OCI-LY1 (cell line): ENCODE measurements at regions not wholly inside any gene's neighbourhood (a gene's known extent, or its start where the extent isn't known, plus 50 kb on each side); places are given as distances from the start of the nearest gene placed in this dataset.

Source experiments
- H2AFZ ChIP-seq: fragments of 200-600 bp; sonication (generic), shearing (Covaris generic); 2 replicates; pipeline ENCODE4 v1.6.0; 2014; ENCODE audit warnings: antibody characterized with exemption, mild to moderate bottlenecking, low read length
- H3F3A ChIP-seq: fragments of 200-600 bp; sonication (generic), shearing (Covaris generic); 2 replicates; pipeline ENCODE4 v1.6.0; 2014; ENCODE audit warnings: mild to moderate bottlenecking, antibody characterized with exemption, low read length, moderate library complexity; ENCODE audit not compliant: insufficient read depth
- H3K27ac ChIP-seq: fragments of 200-600 bp; sonication (generic); 2 replicates; pipeline ENCODE4 v1.5.1; 2014; ENCODE audit warnings: low read length, mixed run types, mild to moderate bottlenecking, low read depth; ENCODE audit not compliant: poor library complexity, severe bottlenecking
- H3K27me3 ChIP-seq: fragments of 200-600 bp; sonication (generic); 2 replicates; pipeline ENCODE4 v1.6.0; 2014; ENCODE audit warnings: antibody characterized with exemption, mild to moderate bottlenecking, low read length, moderate library complexity; ENCODE audit not compliant: insufficient read depth
- H3K36me3 ChIP-seq: fragments of 200-600 bp; sonication (generic); 2 replicates; pipeline ENCODE4 v1.6.1; 2014; ENCODE audit warnings: mild to moderate bottlenecking, antibody characterized with exemption, low read length, moderate library complexity, mixed read lengths; ENCODE audit not compliant: insufficient read depth
- H3K4me1 ChIP-seq: fragments of 200-600 bp; sonication (generic); 2 replicates; pipeline ENCODE4 v1.5.1; 2014; ENCODE audit warnings: mild to moderate bottlenecking, low read length, moderate library complexity; ENCODE audit not compliant: insufficient read depth, severe bottlenecking
- H3K4me2 ChIP-seq: fragments of 200-600 bp; sonication (generic), shearing (Covaris generic); 2 replicates; pipeline ENCODE4 v1.6.1; 2014; ENCODE audit warnings: low read length
- H3K4me3 ChIP-seq: fragments of 200-600 bp; sonication (generic); 2 replicates; pipeline ENCODE4 v1.5.1; 2014; ENCODE audit warnings: low read length, low read depth, mild to moderate bottlenecking, mixed read lengths; ENCODE audit not compliant: poor library complexity, severe bottlenecking
- H3K79me2 ChIP-seq: fragments of 200-600 bp; shearing (Covaris generic); 2 replicates; pipeline ENCODE4 v1.6.1; 2016; ENCODE audit warnings: mixed run types, low read length, mixed read lengths; ENCODE audit not compliant: insufficient read depth
- H3K9ac ChIP-seq: fragments of 200-600 bp; sonication (generic), shearing (Covaris generic); 2 replicates; pipeline ENCODE4 v1.6.1; 2014; ENCODE audit warnings: mild to moderate bottlenecking, low read length, mixed read lengths
- H3K9me2 ChIP-seq: fragments of 200-600 bp; sonication (generic), shearing (Covaris generic); 2 replicates; pipeline ENCODE4 v1.6.1; 2014; ENCODE audit warnings: low read depth, mild to moderate bottlenecking, low read length, mixed read lengths
- H3K9me3 ChIP-seq: fragments of 200-600 bp; shearing (Covaris generic); 2 replicates; pipeline ENCODE4 v1.6.1; 2014; ENCODE audit warnings: low read length, mixed read lengths
- H4K20me1 ChIP-seq: fragments of 200-600 bp; sonication (generic), shearing (Covaris generic); 2 replicates; pipeline ENCODE4 v1.6.0; 2016; ENCODE audit warnings: mild to moderate bottlenecking, low read length; ENCODE audit not compliant: insufficient read depth
- EZH2 ChIP-seq: fragments of 200-600 bp; sonication (generic), shearing (Covaris generic); IDR thresholded peaks from 2 replicates; pipeline ENCODE4 v1.8.0; 2017; ENCODE audit warnings: borderline replicate concordance, mixed run types, mild to moderate bottlenecking, antibody characterized with exemption, low read length, moderate library complexity, mixed read lengths
- TF ChIP-seq, protein P1 (sequence below): fragments of 200-600 bp; sonication (generic), shearing (Covaris generic); IDR thresholded peaks from 2 replicates; pipeline ENCODE4 v1.5.1; 2017; ENCODE audit warnings: mild to moderate bottlenecking, antibody characterized with exemption, low read length, moderate library complexity, mixed read lengths

DNA sequence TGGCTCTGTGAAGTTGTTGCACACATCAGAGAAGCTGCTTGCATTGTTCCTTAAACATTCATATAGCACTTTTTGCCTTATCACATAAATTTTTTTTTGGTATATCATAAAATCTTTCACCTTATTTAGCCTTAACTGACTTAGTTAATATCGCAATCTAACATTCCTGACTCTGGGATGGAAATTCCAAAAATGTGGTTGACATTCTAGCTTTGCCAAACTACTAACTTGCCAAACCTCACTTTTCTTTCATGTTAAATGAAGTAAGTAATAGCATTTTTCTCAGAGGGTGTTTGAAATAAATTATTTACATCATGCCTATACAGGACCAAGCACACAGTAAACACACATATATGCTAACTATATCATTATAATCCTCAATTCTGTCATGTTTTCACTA, 736.9 kb upstream of the PCDH9 start:
- no peaks in the 10 kb centered on the region for H3K36me3 ChIP-seq
- no peaks in the 10 kb centered on the region for H3K9me2 ChIP-seq
- H3K27ac ChIP-seq, result no peak overlapping the region
- no peak overlapping the region for H3K4me2 ChIP-seq
- no peak overlapping the region for H3K4me3 ChIP-seq
- no peaks in the 10 kb centered on the region for H3K4me1 ChIP-seq
- no peak for TF ChIP-seq EZH2
- TF ChIP-seq, protein P1, sequence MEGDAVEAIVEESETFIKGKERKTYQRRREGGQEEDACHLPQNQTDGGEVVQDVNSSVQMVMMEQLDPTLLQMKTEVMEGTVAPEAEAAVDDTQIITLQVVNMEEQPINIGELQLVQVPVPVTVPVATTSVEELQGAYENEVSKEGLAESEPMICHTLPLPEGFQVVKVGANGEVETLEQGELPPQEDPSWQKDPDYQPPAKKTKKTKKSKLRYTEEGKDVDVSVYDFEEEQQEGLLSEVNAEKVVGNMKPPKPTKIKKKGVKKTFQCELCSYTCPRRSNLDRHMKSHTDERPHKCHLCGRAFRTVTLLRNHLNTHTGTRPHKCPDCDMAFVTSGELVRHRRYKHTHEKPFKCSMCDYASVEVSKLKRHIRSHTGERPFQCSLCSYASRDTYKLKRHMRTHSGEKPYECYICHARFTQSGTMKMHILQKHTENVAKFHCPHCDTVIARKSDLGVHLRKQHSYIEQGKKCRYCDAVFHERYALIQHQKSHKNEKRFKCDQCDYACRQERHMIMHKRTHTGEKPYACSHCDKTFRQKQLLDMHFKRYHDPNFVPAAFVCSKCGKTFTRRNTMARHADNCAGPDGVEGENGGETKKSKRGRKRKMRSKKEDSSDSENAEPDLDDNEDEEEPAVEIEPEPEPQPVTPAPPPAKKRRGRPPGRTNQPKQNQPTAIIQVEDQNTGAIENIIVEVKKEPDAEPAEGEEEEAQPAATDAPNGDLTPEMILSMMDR, result no peak
- no peaks in the 10 kb centered on the region for H3F3A ChIP-seq
- no peaks in the 10 kb centered on the region for H3K79me2 ChIP-seq
- no peaks in the 10 kb centered on the region for H3K9me3 ChIP-seq
- H4K20me1 ChIP-seq, result no peaks in the 10 kb centered on the region
- H2AFZ ChIP-seq, result no peak overlapping the region
- H3K9ac ChIP-seq, result no peak overlapping the region
- H3K27me3 ChIP-seq, result no peaks in the 10 kb centered on the region

DNA sequence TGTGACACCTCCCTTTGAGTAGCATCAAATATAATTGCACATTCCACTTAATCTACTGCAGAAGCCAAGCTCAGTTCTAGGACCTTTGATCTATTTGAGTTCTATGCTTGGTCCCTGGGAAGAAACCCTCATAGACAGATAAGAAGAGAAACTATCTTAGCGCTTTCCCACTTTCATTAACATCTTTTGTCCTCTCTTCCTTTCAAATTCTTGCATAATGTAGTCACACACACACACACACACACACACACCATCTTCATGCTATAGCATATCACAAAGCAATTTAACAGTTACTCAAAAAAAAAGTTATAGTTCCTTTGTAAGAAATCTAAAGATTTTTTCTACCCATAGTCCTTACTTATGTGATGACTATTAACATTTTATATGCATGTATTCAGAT, 735.9 kb upstream of the PCDH9 start:
- Histone ChIP-seq H3K79me2 (no peaks in the 10 kb centered on the region), H3K27ac (no peak overlapping the region), H3K9me2 (no peaks in the 10 kb centered on the region), H3K9me3 (no peaks in the 10 kb centered on the region), H3K27me3 (no peaks in the 10 kb centered on the region), H3F3A (no peaks in the 10 kb centered on the region), H3K36me3 (no peaks in the 10 kb centered on the region), H2AFZ (no peak overlapping the region), H3K4me2 (no peak overlapping the region), H4K20me1 (no peaks in the 10 kb centered on the region), H3K9ac (no peak overlapping the region), H3K4me3 (no peak overlapping the region), H3K4me1 (no peaks in the 10 kb centered on the region)
- TF ChIP-seq, protein P1, result no peak
- no peak for TF ChIP-seq EZH2

DNA sequence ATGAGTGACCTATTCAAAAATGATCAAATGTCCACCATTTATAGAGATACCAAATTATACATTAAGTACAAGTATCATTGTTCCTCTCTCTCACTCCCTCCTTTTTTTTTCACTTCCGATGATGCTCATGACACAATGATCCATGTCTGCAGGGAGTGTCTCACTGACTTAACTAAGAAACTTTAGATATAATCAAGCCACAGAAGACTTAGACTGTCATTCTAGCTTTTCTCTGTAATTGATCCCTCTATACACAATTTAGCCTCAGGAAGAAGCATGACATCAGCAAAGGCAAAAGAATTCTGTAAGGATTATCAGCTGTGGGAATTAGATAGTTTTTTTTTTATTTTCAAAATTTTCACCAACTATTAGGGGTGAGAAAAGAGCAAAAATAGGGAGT, 734.9 kb upstream of the PCDH9 start:
- Histone ChIP-seq H3K4me2 (no peak overlapping the region), H3K36me3 (no peaks in the 10 kb centered on the region), H3K9me3 (no peaks in the 10 kb centered on the region), H3K4me1 (no peaks in the 10 kb centered on the region), H3K27ac (no peak overlapping the region), H2AFZ (no peak overlapping the region), H3K27me3 (no peaks in the 10 kb centered on the region), H3K9ac (no peak overlapping the region), H3K9me2 (no peaks in the 10 kb centered on the region), H3K79me2 (no peaks in the 10 kb centered on the region), H3F3A (no peaks in the 10 kb centered on the region), H3K4me3 (no peak overlapping the region), H4K20me1 (no peaks in the 10 kb centered on the region)
- no peak for TF ChIP-seq EZH2
- TF ChIP-seq, protein P1, result no peak
